ENCODE measurements at regions not wholly inside any gene's neighbourhood (a gene's known extent, or its start where the extent isn't known, plus 50 kb on each side); places are given as distances from the start of the nearest gene placed in this dataset.

DNA sequence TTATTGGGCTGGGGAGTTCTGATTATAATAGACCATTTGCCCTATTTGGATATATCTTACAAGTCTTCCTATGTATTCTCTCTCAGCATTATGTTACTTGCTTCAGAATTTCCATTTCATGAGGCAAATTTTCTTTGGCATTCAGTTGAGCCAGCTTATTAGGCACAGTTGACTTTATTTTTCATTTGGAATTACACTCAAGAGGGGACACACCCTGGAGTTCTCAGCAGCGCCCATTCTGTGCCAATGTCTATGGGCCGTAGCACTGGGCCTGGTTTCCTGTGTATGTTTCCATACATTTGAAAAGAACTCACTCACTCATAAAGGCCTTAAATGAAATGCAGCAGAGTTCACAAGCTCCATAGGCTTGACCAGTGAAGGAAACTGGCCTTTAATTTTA, 138.5 kb downstream of the KLF12 start:
- no peak for TF ChIP-seq CTCF (IDR thresholded peaks at IDR 0.05)
- intact Hi-C loops (cut with DNase I; ENCODE audit: low total_unique reads) = no loop called here
- Histone ChIP-seq H3K4me1 (peaks cover 0 to 25% (median 2%) of the 10 kb centered on the region in 4 donors), H3K36me3 (no peaks in the 10 kb centered on the region), H3K9me3 (no peaks in the 10 kb centered on the region), H3K27me3 (no peaks in the 10 kb centered on the region), H3K27ac (no peak overlapping the region), H3K4me3 (no peak overlapping the region)
- DNase-seq = no peak

- no peak overlapping the region for H3K4me3 ChIP-seq
- no peaks in the 10 kb centered on the region for H3K9me3 ChIP-seq
- intact Hi-C loops (cut with DNase I; ENCODE audit: low total_unique reads) = no loop called here
- no peaks in the 10 kb centered on the region for H3K27me3 ChIP-seq
- no peaks in the 10 kb centered on the region for H3K36me3 ChIP-seq
- no peak for TF ChIP-seq CTCF (IDR thresholded peaks at IDR 0.05)
- no peak for DNase-seq
- no peak overlapping the region for H3K27ac ChIP-seq
- H3K4me1 ChIP-seq = peaks cover 0 to 25% (median 4%) of the 10 kb centered on the region in 4 donors
Observed at GRCh38 chr13:73993661-73994060, 140.5 kb downstream of the KLF12 start.

- H3K36me3 ChIP-seq = no peaks in the 10 kb centered on the region
- no peaks in the 10 kb centered on the region for H3K9me3 ChIP-seq
- no peak for TF ChIP-seq CTCF (IDR thresholded peaks at IDR 0.05)
- intact Hi-C loops (cut with DNase I; ENCODE audit: low total_unique reads) = no loop called here
- H3K4me3 ChIP-seq = no peak overlapping the region
- DNase-seq = no peak
- no peaks in the 10 kb centered on the region for H3K27me3 ChIP-seq
- H3K27ac ChIP-seq = no peak overlapping the region
- H3K4me1 ChIP-seq = peaks cover 0 to 16% (median 4%) of the 10 kb centered on the region in 4 donors
Observed at GRCh38 chr13:73991884-73992283, 142.3 kb downstream of the KLF12 start.

GRCh38 chr13:73991384-73991783, 142.8 kb downstream of the KLF12 start:
- TF ChIP-seq CTCF (IDR thresholded peaks at IDR 0.05) = no peak
- Histone ChIP-seq H3K36me3 (no peaks in the 10 kb centered on the region), H3K4me1 (peaks cover 0 to 16% (median 4%) of the 10 kb centered on the region in 4 donors), H3K4me3 (no peak overlapping the region), H3K27me3 (no peaks in the 10 kb centered on the region), H3K27ac (no peak overlapping the region), H3K9me3 (no peaks in the 10 kb centered on the region)
- intact Hi-C loops (cut with DNase I; ENCODE audit: low total_unique reads) = no loop called here
- no peak for DNase-seq

DNA sequence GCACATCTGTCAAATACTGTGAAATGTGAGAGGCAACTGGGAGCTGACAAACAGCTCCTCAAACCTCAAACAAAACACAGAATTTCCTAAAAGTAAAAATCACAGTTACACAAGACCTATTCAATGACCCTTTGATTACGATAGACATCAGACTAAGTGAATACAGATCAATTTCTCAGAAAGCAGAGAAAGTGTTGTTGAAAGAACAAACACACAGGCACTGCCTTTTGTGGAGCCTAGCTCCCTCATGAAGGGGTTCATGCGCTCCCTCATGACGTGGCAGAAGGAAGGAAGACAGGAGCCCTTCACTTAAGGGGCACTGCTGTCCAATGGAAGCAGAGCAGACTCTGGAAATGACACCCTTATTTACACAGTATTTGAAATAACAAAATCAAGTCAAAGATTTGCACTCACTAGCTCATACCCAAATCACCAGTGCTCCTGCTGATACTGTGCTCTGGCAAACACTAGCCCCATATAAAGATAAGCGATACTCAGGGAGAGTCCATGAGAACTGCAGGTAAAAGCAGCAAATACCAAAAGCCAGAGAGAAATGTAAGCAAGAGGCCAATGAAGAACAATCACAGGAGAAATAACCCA, 144.9 kb downstream of the KLF12 start:
- no peak for TF ChIP-seq CTCF (IDR thresholded peaks at IDR 0.05)
- no peak for DNase-seq
- Histone ChIP-seq H3K4me1 (peaks cover 0 to 3% (median 0%) of the 10 kb centered on the region in 4 donors), H3K9me3 (no peaks in the 10 kb centered on the region), H3K27me3 (no peaks in the 10 kb centered on the region), H3K36me3 (no peaks in the 10 kb centered on the region), H3K27ac (no peak overlapping the region), H3K4me3 (no peak overlapping the region)
- intact Hi-C loops (cut with DNase I; ENCODE audit: low total_unique reads) = no loop called here

GRCh38 chr13:73988461-73988860, 145.7 kb downstream of the KLF12 start:
- no peak for DNase-seq
- TF ChIP-seq CTCF (IDR thresholded peaks at IDR 0.05) = no peak
- intact Hi-C loops (cut with DNase I; ENCODE audit: low total_unique reads) = no loop called here
- Histone ChIP-seq H3K4me3 (no peak overlapping the region), H3K36me3 (no peaks in the 10 kb centered on the region), H3K9me3 (no peaks in the 10 kb centered on the region), H3K27ac (no peak overlapping the region), H3K27me3 (no peaks in the 10 kb centered on the region), H3K4me1 (peaks cover 0 to 5% (median 2%) of the 10 kb centered on the region in 4 donors)

Measured in tibial artery (tissue), 4 donors.